Calu3 (cell line): ENCODE measurements at regions not wholly inside any gene's neighbourhood (a gene's known extent, or its start where the extent isn't known, plus 50 kb on each side); places are given as distances from the start of the nearest gene placed in this dataset.

Source experiments
- BruUV-seq: library from RNA; stranded (reverse); fragments of 400-500 nt; replicated peaks from 2 replicates; lab custom pipeline; 2021; lab: Mats Ljungman, UMichigan
- CTCF ChIA-PET: fragments of 300-600 bp; sonication (Branson Sonifier 250); formaldehyde crosslinking; loops from one replicate; lab custom pipeline; 2022; ENCODE audit warnings: antibody characterized with exemption; lab: Charles Lee
- DNase-seq: peaks from one replicate; pipeline ENCODE4 v3.0.0; 2022
- H3K27ac Mint-ChIP-seq: one replicate; pipeline ENCODE4 v1.8.0; 2022; ENCODE audit warnings: mixed read lengths; ENCODE audit not compliant: unreplicated experiment
- H3K27me3 Mint-ChIP-seq: one replicate; pipeline ENCODE4 v1.8.0; 2022; ENCODE audit warnings: mixed read lengths; ENCODE audit not compliant: unreplicated experiment
- H3K36me3 Mint-ChIP-seq: one replicate; pipeline ENCODE4 v1.8.0; 2022; ENCODE audit warnings: mild to moderate bottlenecking, moderate library complexity, mixed read lengths; ENCODE audit not compliant: insufficient read depth, unreplicated experiment
- H3K4me1 Mint-ChIP-seq: one replicate; pipeline ENCODE4 v1.8.0; 2022; ENCODE audit warnings: mild to moderate bottlenecking, low read depth, mixed read lengths; ENCODE audit not compliant: unreplicated experiment
- H3K4me3 Mint-ChIP-seq: one replicate; pipeline ENCODE4 v1.8.0; 2022; ENCODE audit warnings: mild to moderate bottlenecking, low read depth, moderate library complexity, mixed read lengths; ENCODE audit not compliant: unreplicated experiment
- H3K9me3 Mint-ChIP-seq: one replicate; pipeline ENCODE4 v1.8.0; 2022; ENCODE audit warnings: low read depth, mixed read lengths; ENCODE audit not compliant: unreplicated experiment
- intact Hi-C: fragments of 100-400 bp; cut with micrococcal nuclease; formaldehyde crosslinking; loops from one replicate; pipeline ENCODE4 v1.10.0; 2022; ENCODE audit not compliant: unreplicated experiment
- TF ChIP-seq, protein P1 (sequence below): fragments of 200-600 bp; IDR thresholded peaks from one replicate; pipeline ENCODE4 v1.8.0; 2022; ENCODE audit warnings: antibody characterized with exemption; ENCODE audit not compliant: unreplicated experiment

DNA sequence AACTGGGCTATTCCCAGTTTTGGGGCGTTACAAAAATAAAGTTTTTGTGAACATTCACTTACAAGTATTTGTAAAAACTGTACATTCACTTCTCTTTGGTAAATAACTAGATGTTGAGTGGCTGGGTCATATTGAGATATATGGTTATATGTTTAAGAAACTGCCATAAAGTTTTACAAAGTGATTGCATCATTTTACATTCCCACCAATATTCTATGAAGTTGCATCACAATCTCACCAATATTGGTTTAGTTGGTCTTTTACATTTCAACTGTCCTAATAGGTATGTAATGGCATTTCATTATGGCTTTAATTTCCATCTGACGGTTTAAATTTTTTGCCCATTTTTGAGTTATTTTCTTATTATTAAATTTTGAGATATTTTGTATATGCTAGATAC lies 251.7 kb upstream of the GNAI1 start:
- Mint-ChIP-seq H3K27ac (no peak overlapping the region), H3K4me1 (peaks cover 8% of the 10 kb centered on the region), H3K27me3 (no peaks in the 10 kb centered on the region), H3K9me3 (no peaks in the 10 kb centered on the region), H3K36me3 (no peaks in the 10 kb centered on the region), H3K4me3 (no peak overlapping the region)
- intact Hi-C loops, result no loop called here
- CTCF ChIA-PET, result no interaction called here
- DNase-seq, result no peak
- no TSS peak for BruUV-seq
- TF ChIP-seq, protein P1, sequence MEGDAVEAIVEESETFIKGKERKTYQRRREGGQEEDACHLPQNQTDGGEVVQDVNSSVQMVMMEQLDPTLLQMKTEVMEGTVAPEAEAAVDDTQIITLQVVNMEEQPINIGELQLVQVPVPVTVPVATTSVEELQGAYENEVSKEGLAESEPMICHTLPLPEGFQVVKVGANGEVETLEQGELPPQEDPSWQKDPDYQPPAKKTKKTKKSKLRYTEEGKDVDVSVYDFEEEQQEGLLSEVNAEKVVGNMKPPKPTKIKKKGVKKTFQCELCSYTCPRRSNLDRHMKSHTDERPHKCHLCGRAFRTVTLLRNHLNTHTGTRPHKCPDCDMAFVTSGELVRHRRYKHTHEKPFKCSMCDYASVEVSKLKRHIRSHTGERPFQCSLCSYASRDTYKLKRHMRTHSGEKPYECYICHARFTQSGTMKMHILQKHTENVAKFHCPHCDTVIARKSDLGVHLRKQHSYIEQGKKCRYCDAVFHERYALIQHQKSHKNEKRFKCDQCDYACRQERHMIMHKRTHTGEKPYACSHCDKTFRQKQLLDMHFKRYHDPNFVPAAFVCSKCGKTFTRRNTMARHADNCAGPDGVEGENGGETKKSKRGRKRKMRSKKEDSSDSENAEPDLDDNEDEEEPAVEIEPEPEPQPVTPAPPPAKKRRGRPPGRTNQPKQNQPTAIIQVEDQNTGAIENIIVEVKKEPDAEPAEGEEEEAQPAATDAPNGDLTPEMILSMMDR, result no peak

DNA sequence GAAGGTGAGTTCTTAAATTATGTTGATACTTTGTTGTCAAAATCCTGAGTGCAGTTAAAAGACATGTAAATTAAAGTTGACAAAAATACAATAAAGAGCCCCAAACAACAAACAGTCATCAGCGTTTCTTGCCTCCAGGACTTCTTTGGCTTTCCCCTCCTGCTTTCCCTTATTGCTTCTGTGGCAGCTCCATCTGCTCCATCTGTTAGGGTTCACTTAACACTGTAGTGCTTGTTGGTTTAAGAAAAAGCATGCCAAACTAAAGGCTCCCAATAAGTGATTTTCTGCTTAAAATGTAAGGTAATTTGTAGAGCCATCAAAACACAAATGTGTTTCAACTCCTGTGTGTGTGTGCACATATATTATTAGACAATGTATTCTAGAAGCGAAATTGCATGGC lies 254.3 kb upstream of the GNAI1 start:
- Mint-ChIP-seq H3K4me1 (peaks cover 8% of the 10 kb centered on the region), H3K27me3 (no peaks in the 10 kb centered on the region), H3K27ac (no peak overlapping the region), H3K4me3 (no peak overlapping the region), H3K36me3 (no peaks in the 10 kb centered on the region), H3K9me3 (no peaks in the 10 kb centered on the region)
- no TSS peak for BruUV-seq
- no peak for DNase-seq
- TF ChIP-seq, protein P1, result no peak
- intact Hi-C loops, result no loop called here
- CTCF ChIA-PET, result no interaction called here

DNA sequence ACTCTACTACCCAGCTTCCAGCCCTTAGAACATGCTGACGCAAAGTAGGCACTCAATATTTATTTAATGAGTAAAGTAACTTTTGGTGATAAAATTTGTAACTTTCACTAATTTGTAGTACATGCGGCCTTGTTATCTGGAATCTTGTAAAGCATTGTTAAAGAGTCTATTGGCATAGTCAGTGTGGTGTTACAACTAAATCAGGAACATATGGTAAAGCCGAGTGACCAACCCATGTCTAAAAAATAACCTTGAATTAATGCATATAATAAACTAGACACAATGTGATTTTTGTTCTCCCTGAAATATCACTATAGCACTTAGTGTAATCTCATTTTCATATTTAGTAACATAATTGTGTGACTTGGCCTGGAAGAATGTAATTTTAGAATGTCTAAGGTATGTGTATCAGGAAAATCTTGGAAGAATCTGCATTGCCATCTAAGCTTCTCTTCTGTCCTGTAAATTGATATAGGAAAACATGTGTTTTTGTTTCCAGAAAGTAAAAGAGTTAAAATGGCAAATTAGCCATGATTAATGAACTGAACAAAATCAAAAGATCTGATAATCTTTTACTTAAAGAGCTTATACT lies 256.7 kb upstream of the GNAI1 start:
- no peaks in the 10 kb centered on the region for H3K36me3 Mint-ChIP-seq
- no peak for DNase-seq
- H3K27me3 Mint-ChIP-seq, result no peaks in the 10 kb centered on the region
- no peak overlapping the region for H3K27ac Mint-ChIP-seq
- intact Hi-C loops, result no loop called here
- H3K9me3 Mint-ChIP-seq, result no peaks in the 10 kb centered on the region
- CTCF ChIA-PET, result no interaction called here
- no peak overlapping the region for H3K4me3 Mint-ChIP-seq
- TF ChIP-seq, protein P1, result no peak
- no TSS peak for BruUV-seq
- H3K4me1 Mint-ChIP-seq, result peaks cover 8% of the 10 kb centered on the region

- BruUV-seq, result no TSS peak
- H3K4me3 Mint-ChIP-seq, result no peak overlapping the region
- peak; percentile 16 for DNase-seq
- no peaks in the 10 kb centered on the region for H3K9me3 Mint-ChIP-seq
- H3K36me3 Mint-ChIP-seq, result no peaks in the 10 kb centered on the region
- no peak overlapping the region for H3K27ac Mint-ChIP-seq
- CTCF ChIA-PET, result no interaction called here
- no peaks in the 10 kb centered on the region for H3K27me3 Mint-ChIP-seq
- intact Hi-C loops, result no loop called here
- TF ChIP-seq, protein P1, result no peak
- H3K4me1 Mint-ChIP-seq, result peaks cover 8% of the 10 kb centered on the region
These were observed 257.8 kb upstream of the GNAI1 start for GRCh38 chr7:79876848-79877252.
